Fibroblast of mammary gland (primary cell): ENCODE measurements at regions not wholly inside any gene's neighbourhood (a gene's known extent, or its start where the extent isn't known, plus 50 kb on each side); places are given as distances from the start of the nearest gene placed in this dataset.
A peak's percentile ranks its signal among the peaks of the same experiment; 100 is the strongest.

ENCODE experiments used
- DNase-seq: peaks from one replicate; pipeline ENCODE4 v3.0.0-alpha.2; 2010; ENCODE audit warnings: low read depth
- H3K4me3 ChIP-seq: 2 replicates; pipeline ENCODE4 v1.5.1; 2011; ENCODE audit warnings: low read depth, mild to moderate bottlenecking, low read length, moderate library complexity; ENCODE audit not compliant: control insufficient read depth
- CTCF ChIP-seq: conservative IDR thresholded peaks from 2 replicates; pipeline ENCODE4 v1.5.1; 2011; ENCODE audit warnings: low read depth, low read length, inconsistent platforms; ENCODE audit not compliant: control insufficient read depth, insufficient read depth

- DNase-seq, result no peak
- H3K4me3 ChIP-seq, result no peak overlapping the region
- no peak for TF ChIP-seq CTCF
Observed at GRCh38 chr21:39041816-39042215, 141.4 kb downstream of the PSMG1 start.

- no peak for TF ChIP-seq CTCF
- no peak for DNase-seq
- no peak overlapping the region for H3K4me3 ChIP-seq
Observed at GRCh38 chr21:39040494-39041110, 142.6 kb downstream of the PSMG1 start.

GRCh38 chr21:39037807-39038405 lies 145.3 kb downstream of the PSMG1 start:
- TF ChIP-seq CTCF, result no peak
- H3K4me3 ChIP-seq, result no peak overlapping the region

GRCh38 chr21:39036581-39036980 lies 146.7 kb downstream of the PSMG1 start:
- DNase-seq, result no peak
- TF ChIP-seq CTCF, result no peak
- H3K4me3 ChIP-seq, result no peak overlapping the region

More at GRCh38 chr21:39037807-39038405, 145.3 kb downstream of the PSMG1 start:
- DNase-seq, result peak; percentile 25

GRCh38 chr21:39034590-39035536 lies 148.4 kb downstream of the PSMG1 start:
- DNase-seq, result no peak
- no peak for TF ChIP-seq CTCF
- H3K4me3 ChIP-seq, result no peak overlapping the region

- no peak for TF ChIP-seq CTCF
- DNase-seq, result no peak
- H3K4me3 ChIP-seq, result no peak overlapping the region
Observed at GRCh38 chr21:39033878-39034589, 149.2 kb downstream of the PSMG1 start.
